ENCODE measurements at regions not wholly inside any gene's neighbourhood (a gene's known extent, or its start where the extent isn't known, plus 50 kb on each side); places are given as distances from the start of the nearest gene placed in this dataset.

DNA sequence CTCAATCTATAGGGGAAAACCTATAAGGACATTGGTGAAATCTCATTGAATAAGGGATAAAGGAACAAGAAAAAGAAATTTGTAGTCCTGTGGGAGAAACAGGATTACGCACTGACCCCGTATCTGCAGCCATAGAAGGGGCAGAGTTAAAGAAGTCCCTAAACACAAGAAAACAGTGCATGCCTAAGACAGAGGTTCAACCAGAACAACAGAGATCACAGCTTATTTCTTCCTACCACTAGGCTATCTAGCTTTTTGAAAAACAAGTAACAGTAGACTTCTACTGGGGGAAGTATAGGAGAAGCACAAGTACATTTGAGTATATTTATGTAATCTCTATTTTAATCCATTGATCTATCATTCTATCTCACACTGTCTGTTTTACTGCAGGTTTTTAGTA lies 485.2 kb upstream of the REG3G start:
- Histone ChIP-seq H3K9me3 (ENCODE audit: control insufficient read depth, low read depth, low read length) (no peaks in the 10 kb centered on the region), H3T11ph (ENCODE audit: low read length) (no peak overlapping the region), H2BK20ac (ENCODE audit: low read depth, low read length, poor library complexity, severe bottlenecking) (no peak overlapping the region), H3K27me3 (ENCODE audit: insufficient read depth, low read length) (no peaks in the 10 kb centered on the region), H3K79me2 (ENCODE audit: insufficient read depth, low read length) (no peaks in the 10 kb centered on the region), H3K79me1 (ENCODE audit: insufficient read depth, low read depth, low read length, poor library complexity, severe bottlenecking) (no peaks in the 10 kb centered on the region), H2AFZ (ENCODE audit: low read length) (no peak overlapping the region), H3K14ac (ENCODE audit: insufficient read depth, low read length) (no peak overlapping the region), H3K4me1 (ENCODE audit: insufficient read depth, low read length) (no peaks in the 10 kb centered on the region), H4K5ac (ENCODE audit: insufficient read length, low read depth, low read length) (no peak overlapping the region), H3K4me2 (ENCODE audit: insufficient read depth, insufficient read length, low read length) (no peak overlapping the region), H2BK5ac (ENCODE audit: insufficient read length, low read length) (no peak overlapping the region), H2BK15ac (ENCODE audit: low read depth, low read length) (no peak overlapping the region), H3K23me2 (ENCODE audit: insufficient read length, low read depth, low read length, poor library complexity, severe bottlenecking) (no peaks in the 10 kb centered on the region), H3K4ac (ENCODE audit: low read depth, low read length) (no peak overlapping the region), H3K56ac (ENCODE audit: insufficient read length, low read depth, low read length) (no peak overlapping the region), H3K9ac (ENCODE audit: extremely low read depth, insufficient read length, low read length) (no peak overlapping the region), H2BK12ac (ENCODE audit: insufficient read length, low read depth, low read length) (no peak overlapping the region), H2AK5ac (ENCODE audit: insufficient read length, low read length) (no peak overlapping the region), H4K20me1 (ENCODE audit: control insufficient read depth, insufficient read depth, insufficient read length) (no peaks in the 10 kb centered on the region), H3K27ac (ENCODE audit: insufficient read length, low read depth, low read length) (no peak overlapping the region), H2BK120ac (ENCODE audit: low read depth, low read length, poor library complexity, severe bottlenecking) (no peak overlapping the region), H4K91ac (ENCODE audit: insufficient read length, low read depth, low read length) (no peak overlapping the region), H3K23ac (ENCODE audit: insufficient read length, low read depth, low read length) (no peak overlapping the region), H4K8ac (replicated peaks; ENCODE audit: insufficient read length, low read depth, low read length) (no peak overlapping the region), H3K18ac (ENCODE audit: insufficient read length, low read depth, low read length) (no peak overlapping the region)
- TF ChIP-seq, protein P1, sequence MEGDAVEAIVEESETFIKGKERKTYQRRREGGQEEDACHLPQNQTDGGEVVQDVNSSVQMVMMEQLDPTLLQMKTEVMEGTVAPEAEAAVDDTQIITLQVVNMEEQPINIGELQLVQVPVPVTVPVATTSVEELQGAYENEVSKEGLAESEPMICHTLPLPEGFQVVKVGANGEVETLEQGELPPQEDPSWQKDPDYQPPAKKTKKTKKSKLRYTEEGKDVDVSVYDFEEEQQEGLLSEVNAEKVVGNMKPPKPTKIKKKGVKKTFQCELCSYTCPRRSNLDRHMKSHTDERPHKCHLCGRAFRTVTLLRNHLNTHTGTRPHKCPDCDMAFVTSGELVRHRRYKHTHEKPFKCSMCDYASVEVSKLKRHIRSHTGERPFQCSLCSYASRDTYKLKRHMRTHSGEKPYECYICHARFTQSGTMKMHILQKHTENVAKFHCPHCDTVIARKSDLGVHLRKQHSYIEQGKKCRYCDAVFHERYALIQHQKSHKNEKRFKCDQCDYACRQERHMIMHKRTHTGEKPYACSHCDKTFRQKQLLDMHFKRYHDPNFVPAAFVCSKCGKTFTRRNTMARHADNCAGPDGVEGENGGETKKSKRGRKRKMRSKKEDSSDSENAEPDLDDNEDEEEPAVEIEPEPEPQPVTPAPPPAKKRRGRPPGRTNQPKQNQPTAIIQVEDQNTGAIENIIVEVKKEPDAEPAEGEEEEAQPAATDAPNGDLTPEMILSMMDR (conservative IDR thresholded peaks at IDR 0.05), result no peak
- no peaks in the 10 kb centered on the region for H3K27me3 Mint-ChIP-seq (ENCODE audit: low read depth)
- no peak for DNase-seq
- no peak overlapping the region for H3K27ac Mint-ChIP-seq
- H3K4me3 Mint-ChIP-seq, result no peak overlapping the region
- no CpG with 5 or more reads among the region's 2 CpGs for WGBS (ENCODE audit: extremely low coverage, insufficient read length, low lambda C conversion rate)
- peaks cover 7 to 11% of the 10 kb centered on the region in 2 experiments for H3K9me3 Mint-ChIP-seq
- peaks cover 0 to 12% (median 9%) of the 10 kb centered on the region in 3 experiments; a peak in 5 of 7 replicates for H3K36me3 Mint-ChIP-seq (ENCODE audit: insufficient read depth in 1 of 3, low read depth in 3 of 3)
- H3K4me1 Mint-ChIP-seq, result no peaks in the 10 kb centered on the region

All from H9 (cell line).